H1 (cell line): ENCODE measurements at regions not wholly inside any gene's neighbourhood (a gene's known extent, or its start where the extent isn't known, plus 50 kb on each side); places are given as distances from the start of the nearest gene placed in this dataset.

Experiments
- CTCF ChIP-seq, 3 experiments: IDR thresholded peaks; 1 replicate in 2 of 3; 2 replicates in 1 of 3; pipeline versions ENCODE4 v1.5.1 to v1.6.1; 2011; ENCODE audit warnings: low read length in 3 of 3, mild to moderate bottlenecking in 3 of 3, inconsistent platforms in 2 of 3, low read depth in 1 of 3, moderate library complexity in 1 of 3; ENCODE audit not compliant: insufficient read depth in 1 of 3; ENCODE audit errors: control extremely low read depth in 1 of 3
- EZH2 ChIP-seq: fragments of 200-600 bp; sonication (generic); IDR thresholded peaks from 2 replicates; pipeline ENCODE4 v1.7.1; 2012; ENCODE audit warnings: low read depth, mild to moderate bottlenecking, moderate library complexity, low read length, inconsistent platforms; ENCODE audit not compliant: severe bottlenecking
- MAFK ChIP-seq: IDR thresholded peaks from 2 replicates; pipeline ENCODE4 v1.6.1; 2012; ENCODE audit warnings: low read depth, mild to moderate bottlenecking, improper control_type of control experiment, low read length
- POLR2A ChIP-seq, 2 experiments: IDR thresholded peaks; 1 replicate in 1 of 2; 2 replicates in 1 of 2; pipeline ENCODE4 v1.6.1; 2011; ENCODE audit warnings: low read depth in 2 of 2, low read length in 2 of 2, mild to moderate bottlenecking in 2 of 2; ENCODE audit errors: control extremely low read depth in 1 of 2
- SRF ChIP-seq: IDR thresholded peaks from 2 replicates; pipeline ENCODE4 v1.6.1; 2011; ENCODE audit warnings: mild to moderate bottlenecking, low read depth, low read length, moderate library complexity

- TF ChIP-seq CTCF (IDR thresholded peaks at IDR 0.05; ENCODE audit: control extremely low read depth in 1 of 3, insufficient read depth in 1 of 3, low read depth in 1 of 3, low read length in 3 of 3) (no peak), SRF (no peak), POLR2A (IDR thresholded peaks at IDR 0.05; ENCODE audit: control extremely low read depth in 1 of 2, low read depth in 2 of 2, low read length in 2 of 2) (no peak), MAFK (no peak), EZH2 (peak; percentile 20)
These were observed 104.8 kb upstream of the DIO3 start for GRCh38 chr14:101456246-101457175.
